Epithelial cell of proximal tubule (primary cell): ENCODE measurements at regions not wholly inside any gene's neighbourhood (a gene's known extent, or its start where the extent isn't known, plus 50 kb on each side); places are given as distances from the start of the nearest gene placed in this dataset.

Experiments used
- DNase-seq: peaks from one replicate; pipeline ENCODE4 v3.0.0-alpha.2; 2011; ENCODE audit warnings: low read depth
- H3K4me3 ChIP-seq: 2 replicates; pipeline ENCODE4 v1.5.1; 2011; ENCODE audit warnings: low read depth, mild to moderate bottlenecking, low read length
- TF ChIP-seq, protein P1 (sequence below): conservative IDR thresholded peaks from 2 replicates; pipeline ENCODE4 v1.5.1; 2012; ENCODE audit warnings: low read depth, mild to moderate bottlenecking, low read length

DNA sequence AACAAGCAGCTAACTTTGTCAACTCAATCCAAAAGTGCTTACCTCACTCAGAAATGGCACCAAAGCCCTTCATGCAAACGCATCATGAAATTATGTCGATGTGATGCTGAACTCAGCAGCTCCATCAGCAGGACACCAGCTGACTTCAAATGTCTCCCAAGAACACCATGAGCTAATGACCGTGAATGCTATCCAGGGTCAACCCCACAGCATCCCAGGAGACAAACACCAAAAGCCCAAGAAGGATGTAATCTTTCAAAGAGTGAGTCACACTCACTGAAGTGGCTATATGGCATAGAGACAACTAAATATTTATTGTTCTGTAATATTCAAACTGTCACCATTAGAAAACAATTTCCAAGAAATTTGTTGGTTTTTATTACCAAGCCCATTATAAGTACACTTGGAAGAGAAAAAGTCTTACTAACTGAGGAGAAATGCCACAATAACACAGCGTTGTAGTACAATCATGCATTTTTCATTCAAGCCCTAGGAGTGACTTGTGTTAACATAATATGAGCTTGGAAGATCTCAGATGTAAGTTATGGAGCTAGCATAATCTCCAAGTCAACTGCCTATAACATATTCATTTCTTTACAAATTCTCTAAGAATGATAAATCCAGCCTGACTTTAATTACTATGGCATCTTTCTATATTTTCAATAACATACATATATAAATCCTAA lies 165.0 kb upstream of the CCDC68 start:
- TF ChIP-seq, protein P1, sequence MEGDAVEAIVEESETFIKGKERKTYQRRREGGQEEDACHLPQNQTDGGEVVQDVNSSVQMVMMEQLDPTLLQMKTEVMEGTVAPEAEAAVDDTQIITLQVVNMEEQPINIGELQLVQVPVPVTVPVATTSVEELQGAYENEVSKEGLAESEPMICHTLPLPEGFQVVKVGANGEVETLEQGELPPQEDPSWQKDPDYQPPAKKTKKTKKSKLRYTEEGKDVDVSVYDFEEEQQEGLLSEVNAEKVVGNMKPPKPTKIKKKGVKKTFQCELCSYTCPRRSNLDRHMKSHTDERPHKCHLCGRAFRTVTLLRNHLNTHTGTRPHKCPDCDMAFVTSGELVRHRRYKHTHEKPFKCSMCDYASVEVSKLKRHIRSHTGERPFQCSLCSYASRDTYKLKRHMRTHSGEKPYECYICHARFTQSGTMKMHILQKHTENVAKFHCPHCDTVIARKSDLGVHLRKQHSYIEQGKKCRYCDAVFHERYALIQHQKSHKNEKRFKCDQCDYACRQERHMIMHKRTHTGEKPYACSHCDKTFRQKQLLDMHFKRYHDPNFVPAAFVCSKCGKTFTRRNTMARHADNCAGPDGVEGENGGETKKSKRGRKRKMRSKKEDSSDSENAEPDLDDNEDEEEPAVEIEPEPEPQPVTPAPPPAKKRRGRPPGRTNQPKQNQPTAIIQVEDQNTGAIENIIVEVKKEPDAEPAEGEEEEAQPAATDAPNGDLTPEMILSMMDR = no peak
- DNase-seq = no peak

DNA sequence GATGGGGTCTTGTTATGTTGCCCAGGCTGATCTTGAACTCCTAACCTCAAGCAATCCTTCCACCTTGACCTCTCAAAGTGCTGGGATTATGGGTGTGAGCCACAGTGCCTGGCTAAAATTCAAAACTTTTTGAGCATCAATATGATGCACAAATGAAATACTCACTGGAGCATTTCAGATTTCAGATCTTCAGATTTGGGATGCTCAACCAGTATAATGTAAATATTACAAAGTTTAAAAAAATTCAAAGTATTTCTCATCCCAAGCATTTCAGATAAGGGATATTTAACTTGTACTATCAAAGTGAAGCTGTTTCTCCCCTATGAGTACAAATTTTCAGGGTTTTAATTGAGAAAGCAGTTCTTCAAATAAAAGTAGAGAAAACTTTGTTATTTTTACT lies 164.1 kb upstream of the CCDC68 start:
- TF ChIP-seq, protein P1 = no peak
- no peak for DNase-seq
- no peak overlapping the region for H3K4me3 ChIP-seq

More for the DNA sequence above, 165.0 kb upstream of the CCDC68 start:
- H3K4me3 ChIP-seq = no peak overlapping the region

DNA sequence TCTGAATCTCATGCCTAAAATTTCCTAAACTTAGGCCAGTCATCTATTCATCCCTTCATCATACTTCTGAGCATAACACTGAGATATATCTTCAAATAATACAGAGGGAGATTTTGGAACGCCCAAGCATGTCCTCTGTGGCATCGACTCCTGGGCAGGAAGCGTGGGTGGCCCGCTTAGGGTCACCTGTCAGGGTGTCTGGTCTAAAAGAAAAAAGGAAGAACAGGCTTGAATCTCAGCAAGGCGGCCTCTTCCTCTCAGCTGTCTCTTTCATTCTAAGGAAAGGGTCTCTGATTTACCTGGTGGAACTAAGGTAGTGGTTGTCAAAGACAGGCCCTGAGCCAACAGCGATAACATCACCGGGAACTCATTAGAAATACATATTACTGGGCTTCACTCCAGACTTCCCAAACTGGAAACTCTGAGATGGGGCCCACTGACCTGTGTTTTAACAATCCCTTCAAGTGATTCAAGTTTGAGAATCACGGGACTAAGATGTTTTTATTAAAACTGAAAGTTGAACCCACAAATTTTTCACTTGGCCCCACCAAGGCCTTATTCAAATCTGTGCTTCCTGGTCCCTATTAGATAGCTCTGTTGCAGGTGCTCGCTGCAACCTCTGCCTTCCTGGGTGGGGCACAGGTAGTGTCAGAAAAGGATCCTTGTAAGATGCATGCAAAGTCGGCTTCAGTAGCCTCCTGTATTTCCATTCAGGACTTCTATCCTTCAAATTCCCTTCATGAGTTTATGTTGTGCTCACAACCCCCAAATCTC lies 162.3 kb upstream of the CCDC68 start:
- H3K4me3 ChIP-seq = no peak overlapping the region
- no peak for DNase-seq
- TF ChIP-seq, protein P1 = no peak

- DNase-seq = no peak
- TF ChIP-seq, protein P1 = no peak
- H3K4me3 ChIP-seq = no peak overlapping the region
Observed at GRCh38 chr18:55120896-55121295, 161.6 kb upstream of the CCDC68 start.

GRCh38 chr18:55119434-55119833 lies 160.2 kb upstream of the CCDC68 start:
- TF ChIP-seq, protein P1 = no peak
- no peak for DNase-seq
- no peak overlapping the region for H3K4me3 ChIP-seq

DNA sequence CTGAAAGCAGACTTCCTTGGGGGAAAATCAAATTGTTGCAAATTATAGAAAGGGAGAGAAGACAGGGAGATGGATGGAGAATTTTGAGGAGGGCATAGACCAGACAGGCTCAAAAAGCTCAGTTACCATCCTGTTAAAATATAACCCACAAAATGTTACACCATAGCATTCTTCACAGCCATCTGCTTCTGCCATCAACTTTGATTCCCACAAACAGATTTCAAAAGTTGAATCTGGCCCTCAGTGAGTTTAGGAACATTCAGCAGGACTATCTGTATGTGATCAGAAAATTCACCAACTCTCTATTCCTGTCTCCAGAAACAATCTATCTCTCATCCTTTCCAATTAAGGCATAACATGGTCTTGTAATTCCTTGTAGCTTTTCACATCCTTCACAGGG lies 159.8 kb upstream of the CCDC68 start:
- no peak for DNase-seq
- no peak overlapping the region for H3K4me3 ChIP-seq
- TF ChIP-seq, protein P1 = no peak
